Tibial artery (tissue), 4 donors: ENCODE measurements at regions not wholly inside any gene's neighbourhood (a gene's known extent, or its start where the extent isn't known, plus 50 kb on each side); places are given as distances from the start of the nearest gene placed in this dataset.

Experiments
- DNase-seq, 2 donors: peaks; one replicate each; pipeline ENCODE4 v3.0.0-alpha.2; 2019
- H3K27ac ChIP-seq, 2 donors: fragments of 200-600 bp; sonication (generic) in 1 of 2; 1 replicate in 1 of 2; 2 replicates in 1 of 2; pipeline ENCODE4 v1.5.1; 2018 to 2019; ENCODE audit warnings: mild to moderate bottlenecking in 1 of 2
- H3K27me3 ChIP-seq, 2 donors: fragments of 200-600 bp; sonication (generic) in 1 of 2; one replicate each; pipeline versions ENCODE4 v1.5.1 to v1.6.0; 2016 to 2019
- H3K36me3 ChIP-seq, 3 donors: fragments of 200-600 bp; sonication (generic) in 2 of 3; one replicate each; pipeline ENCODE4 v1.5.1; 2016 to 2019; ENCODE audit warnings: mild to moderate bottlenecking in 2 of 3
- H3K4me1 ChIP-seq, 4 donors: fragments of 200-600 bp; sonication (generic) in 2 of 4; 1 replicate in 3 of 4; 2 replicates in 1 of 4; pipeline ENCODE4 v1.5.1; 2016 to 2019
- H3K4me3 ChIP-seq, 2 donors: fragments of 200-600 bp; sonication (generic) in 1 of 2; 1 replicate in 1 of 2; 2 replicates in 1 of 2; pipeline ENCODE4 v1.5.1; 2018 to 2019; ENCODE audit warnings: mild to moderate bottlenecking in 2 of 2
- H3K9me3 ChIP-seq, 3 donors: fragments of 200-600 bp; sonication (generic) in 1 of 3; one replicate each; pipeline ENCODE4 v1.5.1; 2016 to 2019
- CTCF ChIP-seq, 2 experiments: fragments of 200-600 bp in 1 of 2; fragments of 450-650 bp in 1 of 2; IDR thresholded peaks; one replicate each; pipeline ENCODE4 v1.5.1; 2017 to 2019; ENCODE audit warnings: antibody characterized with exemption in 2 of 2, mild to moderate bottlenecking in 1 of 2, moderate library complexity in 1 of 2
- intact Hi-C: fragments of 100-400 bp; cut with DNase I; formaldehyde crosslinking; loops from one replicate; pipeline ENCODE4 v1.15.0; 2023; ENCODE audit warnings: low total_unique reads

GRCh38 chr5:125176005-125176390, 429.6 kb upstream of the ZNF608 start:
- Histone ChIP-seq H3K27ac (no peak overlapping the region), H3K4me1 (no peaks in the 10 kb centered on the region), H3K9me3 (no peaks in the 10 kb centered on the region), H3K4me3 (no peak overlapping the region), H3K36me3 (no peaks in the 10 kb centered on the region), H3K27me3 (no peaks in the 10 kb centered on the region)
- TF ChIP-seq CTCF (IDR thresholded peaks at IDR 0.05), result no peak
- no peak for DNase-seq
- intact Hi-C loops, result no loop called here

- no peak for TF ChIP-seq CTCF (IDR thresholded peaks at IDR 0.05)
- intact Hi-C loops, result no loop called here
These were observed 430.9 kb upstream of the ZNF608 start for GRCh38 chr5:125177340-125177739.

GRCh38 chr5:125179612-125180011, 433.2 kb upstream of the ZNF608 start:
- Histone ChIP-seq H3K36me3 (no peaks in the 10 kb centered on the region), H3K4me1 (no peaks in the 10 kb centered on the region), H3K27me3 (no peaks in the 10 kb centered on the region), H3K27ac (no peak overlapping the region), H3K9me3 (no peaks in the 10 kb centered on the region), H3K4me3 (no peak overlapping the region)
- intact Hi-C loops, result no loop called here
- no peak for TF ChIP-seq CTCF (IDR thresholded peaks at IDR 0.05)
- DNase-seq, result no peak

More at GRCh38 chr5:125177340-125177739, 430.9 kb upstream of the ZNF608 start:
- no peaks in the 10 kb centered on the region for H3K27me3 ChIP-seq
- no peak overlapping the region for H3K4me3 ChIP-seq
- H3K27ac ChIP-seq, result no peak overlapping the region
- H3K4me1 ChIP-seq, result no peaks in the 10 kb centered on the region
- no peaks in the 10 kb centered on the region for H3K9me3 ChIP-seq
- no peak for DNase-seq
- H3K36me3 ChIP-seq, result no peaks in the 10 kb centered on the region

GRCh38 chr5:125180231-125180829, 433.9 kb upstream of the ZNF608 start:
- no peaks in the 10 kb centered on the region for H3K27me3 ChIP-seq
- no peak overlapping the region for H3K4me3 ChIP-seq
- H3K4me1 ChIP-seq, result no peaks in the 10 kb centered on the region
- no peak overlapping the region for H3K27ac ChIP-seq
- no peaks in the 10 kb centered on the region for H3K9me3 ChIP-seq
- no peak for TF ChIP-seq CTCF (IDR thresholded peaks at IDR 0.05)
- no peaks in the 10 kb centered on the region for H3K36me3 ChIP-seq
- intact Hi-C loops, result no loop called here
- DNase-seq, result no peak

GRCh38 chr5:125181159-125181558, 434.7 kb upstream of the ZNF608 start:
- H3K4me3 ChIP-seq, result no peak overlapping the region
- DNase-seq, result no peak
- intact Hi-C loops, result no loop called here
- H3K27me3 ChIP-seq, result no peaks in the 10 kb centered on the region
- H3K9me3 ChIP-seq, result no peaks in the 10 kb centered on the region
- no peak for TF ChIP-seq CTCF (IDR thresholded peaks at IDR 0.05)
- H3K4me1 ChIP-seq, result no peaks in the 10 kb centered on the region
- no peaks in the 10 kb centered on the region for H3K36me3 ChIP-seq
- H3K27ac ChIP-seq, result no peak overlapping the region

- H3K4me3 ChIP-seq, result no peak overlapping the region
- no peaks in the 10 kb centered on the region for H3K9me3 ChIP-seq
- no peaks in the 10 kb centered on the region for H3K36me3 ChIP-seq
- TF ChIP-seq CTCF (IDR thresholded peaks at IDR 0.05), result no peak
- intact Hi-C loops, result no loop called here
- H3K4me1 ChIP-seq, result no peaks in the 10 kb centered on the region
- no peaks in the 10 kb centered on the region for H3K27me3 ChIP-seq
- H3K27ac ChIP-seq, result no peak overlapping the region
- DNase-seq, result no peak
These were observed 435.5 kb upstream of the ZNF608 start for GRCh38 chr5:125181955-125182354.
